G401 (cell line): ENCODE measurements at regions not wholly inside any gene's neighbourhood (a gene's known extent, or its start where the extent isn't known, plus 50 kb on each side); places are given as distances from the start of the nearest gene placed in this dataset.

Source experiments
- DNase-seq: peaks from one replicate; pipeline ENCODE4 v3.0.0-alpha.2; 2015; ENCODE audit warnings: low spot score
- in situ Hi-C: cut with HindIII; loops from 2 replicates; pipeline ENCODE4 v1.10.0; 2016; ENCODE audit warnings: low sequenced_read_pairs, mixed read lengths

GRCh38 chr5:96067894-96068614 is 106.4 kb upstream of the ELL2 start:
- in situ Hi-C loops: no loop called here

DNA sequence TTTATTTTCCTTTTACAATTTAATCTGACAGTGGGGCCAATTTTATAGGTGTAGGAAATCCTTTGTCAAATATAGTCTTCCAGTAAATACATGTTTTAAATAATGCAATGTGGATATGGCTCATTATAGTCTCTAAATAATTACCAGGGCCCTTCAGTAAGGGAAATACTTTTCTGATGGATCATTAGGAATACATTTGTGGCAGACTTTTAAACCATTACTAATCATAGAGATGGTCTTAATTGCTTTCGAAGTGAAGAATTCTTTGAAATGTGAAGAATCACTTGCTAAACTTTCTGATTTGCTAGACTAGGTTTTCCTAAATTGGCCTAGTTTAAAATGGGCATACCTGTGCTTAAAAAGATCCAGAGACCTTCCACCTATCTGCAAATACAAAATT is 105.6 kb upstream of the ELL2 start:
- in situ Hi-C loops: no loop called here
- no peak for DNase-seq

More at GRCh38 chr5:96067894-96068614, 106.4 kb upstream of the ELL2 start:
- DNase-seq: no peak

DNA sequence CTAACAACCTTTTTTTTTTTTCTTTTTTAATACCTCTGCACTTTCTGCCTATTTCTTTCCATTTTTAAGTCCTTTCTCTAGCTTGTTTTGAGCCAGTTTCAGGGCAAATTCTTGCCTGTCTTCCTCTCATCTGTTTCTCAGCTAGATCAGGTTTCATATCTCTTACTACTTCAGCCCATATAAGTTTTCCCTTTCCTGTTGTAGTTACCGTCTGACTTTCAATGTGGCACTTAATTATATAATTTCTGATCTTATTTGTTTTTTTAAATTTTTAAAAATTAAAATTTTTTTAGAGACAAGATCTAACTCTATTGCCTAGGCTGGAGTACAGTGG is 104.7 kb upstream of the ELL2 start:
- in situ Hi-C loops: no loop called here
- DNase-seq: no peak

GRCh38 chr5:96065685-96066385 is 104.2 kb upstream of the ELL2 start:
- DNase-seq: no peak
- in situ Hi-C loops: no loop called here

GRCh38 chr5:96064877-96065276 is 103.2 kb upstream of the ELL2 start:
- in situ Hi-C loops: no loop called here
- DNase-seq: no peak

- DNase-seq: no peak
- in situ Hi-C loops: no loop called here
These were observed 101.2 kb upstream of the ELL2 start for GRCh38 chr5:96062836-96063235.

DNA sequence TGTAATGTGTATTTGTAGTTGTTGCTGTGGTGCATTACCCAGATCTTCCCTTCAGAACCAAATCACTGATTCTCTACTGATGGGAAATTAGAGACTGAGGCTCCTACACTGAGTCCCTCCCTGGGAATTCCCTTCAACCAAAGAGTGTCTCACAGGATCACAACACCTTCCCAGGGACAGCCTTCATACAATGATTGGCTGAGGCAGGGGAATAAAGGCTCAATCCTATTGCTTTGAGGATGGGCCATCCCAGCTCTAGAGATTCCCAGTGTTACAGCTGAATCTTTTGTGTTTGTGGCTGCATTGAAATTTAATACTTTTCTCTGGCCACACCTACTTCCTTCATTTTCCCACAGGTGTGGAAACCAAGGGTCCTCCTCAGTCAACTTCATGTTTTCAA is 96.4 kb upstream of the ELL2 start:
- in situ Hi-C loops: no loop called here
- DNase-seq: no peak

GRCh38 chr5:96054311-96055030 is 92.8 kb upstream of the ELL2 start:
- DNase-seq: no peak
- in situ Hi-C loops: no loop called here

GRCh38 chr5:96053063-96053735 is 91.5 kb upstream of the ELL2 start:
- in situ Hi-C loops: no loop called here
- DNase-seq: no peak

- in situ Hi-C loops: no loop called here
- no peak for DNase-seq
These were observed 90.7 kb upstream of the ELL2 start for GRCh38 chr5:96052374-96052773.

DNA sequence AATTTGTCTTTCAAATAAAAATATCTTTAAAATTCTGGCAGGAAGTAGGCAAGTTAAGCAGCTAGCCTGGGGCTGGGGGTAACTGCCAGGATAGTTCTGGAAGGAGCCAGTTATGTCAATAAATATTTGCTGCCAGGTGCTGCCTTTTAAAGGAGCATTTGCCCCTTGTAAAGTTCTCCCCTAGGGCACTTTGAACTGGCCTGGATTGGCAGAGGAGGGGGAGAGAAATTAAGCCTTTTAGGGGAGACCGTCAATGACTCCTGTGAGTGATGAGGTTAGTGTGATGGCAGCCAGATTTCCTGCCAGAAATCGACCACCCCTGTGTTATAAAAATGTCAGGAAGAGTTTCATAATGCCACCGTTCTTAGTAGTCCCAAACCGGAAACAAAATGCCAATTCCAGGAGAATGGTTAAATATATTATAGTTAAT is 89.8 kb upstream of the ELL2 start:
- DNase-seq: no peak
- in situ Hi-C loops: no loop called here

DNA sequence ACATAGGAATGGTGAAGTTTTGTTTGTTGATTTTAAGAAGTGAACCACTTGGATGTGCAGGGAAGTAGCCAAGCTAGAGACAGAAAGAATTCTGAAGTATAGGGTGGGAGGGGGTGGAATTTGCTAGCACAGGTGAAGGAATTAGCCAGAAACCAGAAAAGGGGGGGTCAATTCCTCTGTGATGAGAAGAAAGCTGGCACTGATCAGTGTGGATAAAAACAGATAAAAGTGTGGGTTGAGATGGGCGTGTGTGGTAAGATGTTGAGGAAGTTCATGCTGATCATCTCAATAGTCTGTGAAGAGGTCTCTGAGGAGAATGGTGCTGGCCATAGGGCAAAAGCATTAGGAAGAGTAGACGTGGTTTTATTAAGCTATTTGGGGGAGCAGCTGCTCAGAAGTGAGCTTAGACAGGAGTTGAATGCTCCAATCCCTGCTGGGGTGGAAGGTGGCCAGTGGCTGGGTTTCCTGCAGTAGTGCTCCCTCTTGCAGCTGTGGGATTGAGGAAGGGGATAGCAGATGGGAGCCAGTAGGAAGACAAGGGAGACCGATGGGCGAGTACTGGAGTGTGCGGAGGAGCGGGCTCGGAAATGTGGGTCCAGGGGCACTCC is 88.7 kb upstream of the ELL2 start:
- no peak for DNase-seq
- in situ Hi-C loops: no loop called here

DNA sequence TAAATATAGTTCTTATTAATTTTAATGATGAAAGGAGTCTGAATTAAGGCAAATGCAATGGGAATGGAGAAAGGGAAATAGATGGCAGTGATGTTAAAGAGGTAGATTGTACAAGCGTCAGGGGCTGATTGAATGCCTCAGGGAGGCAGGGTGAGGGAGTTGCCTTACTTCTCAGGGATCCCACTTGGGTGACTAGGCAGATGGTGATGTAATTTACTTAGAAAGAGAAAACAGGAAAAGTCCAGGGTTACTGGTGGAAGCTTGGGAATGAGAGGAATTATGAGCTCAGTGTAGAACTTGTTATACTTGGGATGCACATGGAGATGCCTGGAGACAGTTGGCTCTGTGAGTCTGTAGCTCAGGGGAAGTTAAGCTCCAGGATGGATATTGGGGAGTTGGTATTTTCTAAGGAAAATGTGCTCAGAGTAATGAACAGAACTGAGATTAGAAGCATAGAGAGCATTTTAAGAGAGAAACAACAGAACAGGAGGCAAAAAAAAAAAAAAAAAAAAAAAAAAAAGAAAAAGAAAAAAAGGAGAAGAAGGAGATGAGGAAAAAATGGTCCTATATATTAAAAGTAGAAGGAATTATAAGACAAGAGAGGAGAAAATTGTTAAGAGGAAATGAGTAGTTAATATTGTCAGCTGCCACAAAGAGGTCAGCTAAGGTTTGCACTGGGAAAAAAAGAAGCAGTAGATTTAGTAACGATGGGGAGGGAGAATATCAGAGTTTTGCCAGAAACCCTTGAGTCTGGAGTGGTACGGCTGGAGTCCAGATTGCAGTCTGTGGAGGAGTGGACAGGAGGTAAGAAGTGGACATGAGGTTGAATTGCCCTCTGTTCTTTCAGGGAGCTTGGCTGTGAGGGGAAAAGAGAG is 88.0 kb upstream of the ELL2 start:
- DNase-seq: no peak
- in situ Hi-C loops: no loop called here

- DNase-seq: no peak
These were observed 87.1 kb upstream of the ELL2 start for GRCh38 chr5:96048763-96049162.

GRCh38 chr5:96045888-96046287 is 84.2 kb upstream of the ELL2 start:
- no peak for DNase-seq
- in situ Hi-C loops: no loop called here

More at GRCh38 chr5:96048763-96049162, 87.1 kb upstream of the ELL2 start:
- in situ Hi-C loops: no loop called here

GRCh38 chr5:96043446-96043845 is 81.8 kb upstream of the ELL2 start:
- in situ Hi-C loops: no loop called here
- DNase-seq: no peak

GRCh38 chr5:96037128-96037527 is 75.5 kb upstream of the ELL2 start:
- in situ Hi-C loops: no loop called here
- no peak for DNase-seq

GRCh38 chr5:96036301-96036700 is 74.7 kb upstream of the ELL2 start:
- DNase-seq: no peak
- in situ Hi-C loops: no loop called here

GRCh38 chr5:96035796-96036195 is 74.1 kb upstream of the ELL2 start:
- DNase-seq: no peak
- in situ Hi-C loops: no loop called here
